PC-3 (cell line): ENCODE measurements at regions not wholly inside any gene's neighbourhood (a gene's known extent, or its start where the extent isn't known, plus 50 kb on each side); places are given as distances from the start of the nearest gene placed in this dataset.

ENCODE experiments used
- EZH2 ChIP-seq: fragments of 300-600 bp; sonication (generic); IDR thresholded peaks from one replicate; pipeline ENCODE4 v1.6.1; 2017; ENCODE audit warnings: antibody characterized with exemption, mild to moderate bottlenecking, low read length; ENCODE audit not compliant: unreplicated experiment
- EZH2phosphoT487 ChIP-seq: fragments of 300-600 bp; sonication (generic); IDR thresholded peaks from 2 replicates; pipeline ENCODE4 v1.6.1; 2018; ENCODE audit warnings: mild to moderate bottlenecking, antibody characterized with exemption, low read length, borderline replicate concordance
- TF ChIP-seq, protein P1 (sequence below): fragments of 300-600 bp; sonication (generic); conservative IDR thresholded peaks from 2 replicates; pipeline ENCODE4 v1.5.1; 2017; ENCODE audit warnings: antibody characterized with exemption, low read depth, mild to moderate bottlenecking, low read length

DNA sequence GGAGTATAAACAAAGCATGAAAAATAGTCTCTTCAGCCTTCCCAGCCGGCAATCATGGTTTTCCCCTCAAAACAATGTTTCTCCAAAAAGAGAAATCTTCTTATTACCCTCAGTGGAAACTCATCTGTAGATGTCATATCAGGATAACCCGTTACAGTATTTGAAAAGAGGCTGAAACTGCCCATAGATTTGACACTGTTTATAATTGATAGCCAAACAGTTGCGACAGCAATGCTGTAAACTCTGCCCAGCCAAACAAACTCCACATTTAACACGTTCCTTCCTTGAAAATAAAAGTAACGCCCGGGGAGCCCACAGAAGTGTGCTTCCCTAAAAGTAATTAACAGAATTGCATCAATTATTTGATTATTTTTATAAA is 201.3 kb upstream of the FOXN3 start:
- TF ChIP-seq, protein P1, sequence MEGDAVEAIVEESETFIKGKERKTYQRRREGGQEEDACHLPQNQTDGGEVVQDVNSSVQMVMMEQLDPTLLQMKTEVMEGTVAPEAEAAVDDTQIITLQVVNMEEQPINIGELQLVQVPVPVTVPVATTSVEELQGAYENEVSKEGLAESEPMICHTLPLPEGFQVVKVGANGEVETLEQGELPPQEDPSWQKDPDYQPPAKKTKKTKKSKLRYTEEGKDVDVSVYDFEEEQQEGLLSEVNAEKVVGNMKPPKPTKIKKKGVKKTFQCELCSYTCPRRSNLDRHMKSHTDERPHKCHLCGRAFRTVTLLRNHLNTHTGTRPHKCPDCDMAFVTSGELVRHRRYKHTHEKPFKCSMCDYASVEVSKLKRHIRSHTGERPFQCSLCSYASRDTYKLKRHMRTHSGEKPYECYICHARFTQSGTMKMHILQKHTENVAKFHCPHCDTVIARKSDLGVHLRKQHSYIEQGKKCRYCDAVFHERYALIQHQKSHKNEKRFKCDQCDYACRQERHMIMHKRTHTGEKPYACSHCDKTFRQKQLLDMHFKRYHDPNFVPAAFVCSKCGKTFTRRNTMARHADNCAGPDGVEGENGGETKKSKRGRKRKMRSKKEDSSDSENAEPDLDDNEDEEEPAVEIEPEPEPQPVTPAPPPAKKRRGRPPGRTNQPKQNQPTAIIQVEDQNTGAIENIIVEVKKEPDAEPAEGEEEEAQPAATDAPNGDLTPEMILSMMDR, result no peak
- TF ChIP-seq EZH2 (no peak), EZH2phosphoT487 (no peak)
